Stimulated activated CD4-positive, alpha-beta T cell treated with anti-CD3 and anti-CD28 coated beads, Interleukin-4, amount 100 ng/mL, for 24 hours (primary cell): ENCODE measurements at regions not wholly inside any gene's neighbourhood (a gene's known extent, or its start where the extent isn't known, plus 50 kb on each side); places are given as distances from the start of the nearest gene placed in this dataset.

Experiments
- DNase-seq: peaks from one replicate; pipeline ENCODE4 v3.0.0-alpha.2; 2020

DNA sequence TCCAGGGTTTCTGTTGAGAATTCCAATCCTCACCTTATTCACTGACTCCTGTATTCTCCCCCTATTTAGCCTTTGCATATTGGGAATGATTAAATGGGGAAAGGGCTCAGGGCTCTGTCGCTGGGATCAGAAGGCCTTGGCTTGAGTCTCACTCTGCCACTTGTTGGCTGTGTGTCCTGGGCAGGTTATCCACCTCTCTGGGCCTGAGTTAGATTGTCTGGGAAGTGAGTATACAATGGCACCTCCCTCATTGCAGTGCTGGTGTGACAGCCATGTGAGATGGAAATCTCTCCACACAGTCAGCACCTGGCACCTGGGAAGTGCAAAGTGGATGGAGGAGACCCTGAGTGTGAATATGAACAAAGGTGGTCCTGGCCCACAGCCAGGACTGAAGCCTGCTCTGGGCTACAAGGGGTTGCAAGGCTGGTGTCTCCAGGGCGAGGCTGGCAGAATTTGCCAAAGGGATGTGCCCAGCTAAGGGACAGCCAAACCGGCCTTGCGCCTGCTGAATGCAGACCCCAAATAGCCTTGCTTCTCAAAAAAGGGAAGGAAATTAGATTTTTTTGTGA is 200.0 kb upstream of the PMEPA1 start:
- DNase-seq, result no peak

DNA sequence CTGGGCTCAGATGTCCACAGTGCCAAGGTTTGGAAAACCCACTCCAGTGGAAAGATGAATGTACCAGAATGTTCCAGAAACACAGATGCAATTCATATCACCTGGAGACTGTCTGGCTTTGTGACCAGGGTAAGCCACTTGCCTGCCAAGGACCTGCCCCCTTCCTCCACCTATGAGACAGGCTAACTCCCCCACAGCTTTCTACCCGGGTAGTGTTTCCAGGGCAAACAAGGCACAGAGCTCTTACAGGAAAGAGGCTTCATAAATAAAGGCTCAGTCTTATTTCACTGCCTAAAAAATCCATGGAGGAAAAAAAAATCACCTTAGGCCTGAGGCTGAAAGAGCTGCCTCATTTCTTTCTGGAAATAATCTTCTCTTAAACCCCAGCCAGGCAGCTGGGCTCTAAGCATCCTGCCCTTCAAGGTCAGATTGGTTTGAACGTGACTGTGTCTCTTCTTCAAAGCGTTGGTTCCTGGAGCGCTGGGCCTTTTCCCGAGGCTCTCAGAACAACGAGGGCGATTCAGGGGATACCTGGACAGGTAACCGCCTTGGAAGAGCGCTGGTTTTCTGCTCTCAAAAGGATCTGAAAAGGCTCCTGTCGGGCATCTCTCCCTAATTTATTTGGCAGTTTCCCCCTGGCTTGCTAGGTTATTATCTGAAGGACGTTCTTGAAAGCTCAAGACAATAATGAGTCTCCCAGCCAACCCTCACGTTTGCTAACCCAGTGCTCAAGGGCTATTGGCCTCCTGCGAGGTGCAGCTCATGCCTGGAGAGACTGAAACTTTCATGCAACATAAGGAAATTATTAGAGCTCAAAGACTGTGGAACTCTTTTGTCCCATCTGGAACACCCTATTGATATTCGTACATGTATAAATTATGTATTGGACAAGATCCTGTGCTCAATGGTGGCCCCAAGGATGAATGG is 199.2 kb upstream of the PMEPA1 start:
- no peak for DNase-seq

DNA sequence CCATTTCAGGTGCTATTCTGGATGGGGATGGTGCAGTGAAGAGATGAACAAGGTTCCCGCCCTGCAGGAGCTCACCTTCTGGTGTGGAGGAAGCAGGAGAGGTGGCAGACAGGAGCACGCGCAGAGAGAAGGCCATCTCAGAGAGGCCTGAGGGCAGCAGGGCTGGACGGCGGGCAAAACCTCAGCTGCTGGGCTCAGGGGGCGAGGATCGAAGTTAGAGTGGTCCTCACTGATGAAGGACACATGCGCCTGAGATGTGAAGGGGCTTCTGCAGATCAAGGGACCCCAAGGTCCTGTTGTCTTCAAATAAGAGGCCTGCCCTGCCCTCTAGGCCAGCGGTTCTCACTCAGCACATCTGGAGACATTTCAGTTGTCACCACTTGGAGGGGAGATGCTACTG is 198.4 kb upstream of the PMEPA1 start:
- no peak for DNase-seq

DNA sequence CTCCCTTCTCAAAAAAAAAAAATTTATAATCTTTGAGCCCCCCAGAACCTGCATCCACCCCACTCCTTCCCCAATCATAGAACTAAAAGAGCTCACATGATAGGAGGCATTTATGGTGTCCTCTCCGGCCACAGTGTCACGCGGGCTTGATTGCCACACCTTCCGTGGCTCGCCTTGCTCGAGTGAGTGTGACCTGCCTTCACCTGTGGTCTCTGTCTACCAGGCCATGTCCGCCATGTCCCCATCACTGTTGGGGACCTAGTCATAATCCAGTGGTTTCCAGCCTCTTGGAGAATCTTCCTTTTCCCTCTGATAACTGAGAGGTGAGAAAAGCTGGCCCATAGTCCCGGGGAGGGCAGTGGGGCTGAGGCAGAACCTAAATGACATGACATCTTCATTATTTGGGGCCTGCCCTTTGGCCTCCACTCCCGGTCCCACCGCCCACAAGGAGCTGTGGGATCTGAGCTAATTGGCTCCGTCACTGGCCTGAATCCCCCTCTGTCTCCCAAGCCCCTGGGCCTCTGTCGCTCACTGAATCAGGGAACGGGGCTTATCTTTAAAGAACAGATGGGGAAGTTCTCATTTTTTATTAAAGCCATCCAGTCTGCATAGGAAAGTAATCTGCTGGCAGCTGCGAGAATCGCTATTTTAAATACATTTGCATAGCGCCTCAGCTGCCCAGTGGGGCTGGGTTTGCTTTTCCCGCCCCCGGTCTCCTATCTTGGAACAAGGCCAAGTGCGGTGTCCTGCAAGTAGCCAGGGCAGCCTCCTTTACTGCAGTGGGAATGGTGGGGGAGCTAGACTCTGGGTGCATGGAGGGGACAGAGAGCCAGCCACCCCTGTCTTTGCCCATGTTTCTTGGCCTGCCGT is 197.6 kb upstream of the PMEPA1 start:
- DNase-seq, result no peak

DNA sequence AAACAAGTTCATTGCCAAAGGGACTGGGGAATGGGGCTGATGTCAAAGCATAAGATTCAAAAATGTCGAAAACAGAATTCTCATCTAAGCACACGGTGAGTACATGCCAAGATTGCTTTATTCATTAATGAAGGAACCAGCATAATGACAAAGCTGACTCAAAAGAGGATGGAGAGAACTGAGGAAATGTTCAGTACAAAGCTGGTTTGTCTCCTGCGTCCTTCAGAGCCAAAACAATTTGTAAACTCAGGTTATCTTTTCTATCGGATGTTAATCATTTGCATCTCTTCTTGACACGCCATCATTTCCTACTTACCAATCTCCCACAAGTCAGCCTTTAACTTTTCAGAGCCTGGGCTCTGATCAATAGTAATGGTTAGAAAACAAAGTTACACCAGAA is 195.6 kb upstream of the PMEPA1 start:
- DNase-seq, result no peak

DNA sequence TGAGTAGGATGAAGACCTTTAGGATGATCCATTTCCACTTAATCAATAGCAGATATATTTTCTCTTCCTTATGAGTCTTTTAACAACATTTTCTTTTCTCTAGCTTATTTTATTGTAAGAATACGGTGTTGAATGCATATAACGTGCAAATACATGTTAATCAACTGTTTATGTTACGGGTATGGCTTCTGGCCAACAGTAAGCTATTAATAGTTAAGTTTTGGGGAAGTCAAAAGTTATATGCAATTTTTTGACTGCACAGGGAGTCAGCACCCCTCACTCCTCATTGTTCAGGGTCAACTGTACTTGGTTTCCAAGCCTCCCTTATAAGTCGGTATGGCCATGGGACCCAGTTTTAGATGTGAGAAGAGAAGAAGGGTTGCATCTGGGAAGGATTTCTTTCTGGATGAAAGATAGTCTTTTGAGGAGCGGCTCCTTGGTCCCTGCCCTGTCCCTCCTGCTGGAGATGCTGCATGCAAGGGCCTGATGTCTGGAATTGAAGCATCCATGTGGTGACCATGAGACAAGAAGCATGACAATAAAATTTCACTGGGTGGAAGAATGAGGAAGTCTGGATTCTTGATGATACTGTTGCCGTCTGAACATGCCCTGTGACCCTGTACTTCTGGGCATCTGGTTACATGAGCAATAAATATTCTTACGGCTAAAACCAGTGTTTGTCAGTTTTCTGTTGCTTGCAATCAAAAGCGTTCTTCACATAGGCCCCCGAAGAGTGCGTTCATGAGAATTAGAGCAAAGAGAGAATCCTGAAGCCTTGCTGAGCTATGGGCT is 194.7 kb upstream of the PMEPA1 start:
- DNase-seq, result no peak

DNA sequence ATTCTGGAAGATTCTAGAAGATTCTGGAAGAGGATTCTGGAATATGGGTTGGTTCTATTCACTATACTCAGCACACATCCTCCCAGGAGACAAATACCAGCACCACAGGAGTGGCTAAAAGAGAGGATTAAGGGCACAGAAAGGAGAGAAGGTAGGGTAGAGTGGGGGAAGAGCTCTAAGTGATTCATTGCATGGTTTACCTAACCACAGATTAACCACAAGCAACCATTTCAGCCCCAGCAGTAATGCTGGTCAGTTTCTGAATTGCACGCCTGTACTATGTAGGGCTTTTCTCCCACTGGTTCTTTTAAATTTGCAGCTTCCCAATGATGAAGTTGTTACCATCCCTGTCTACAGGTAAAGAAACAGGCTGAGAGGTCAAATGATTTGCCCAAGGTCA is 192.7 kb upstream of the PMEPA1 start:
- no peak for DNase-seq

DNA sequence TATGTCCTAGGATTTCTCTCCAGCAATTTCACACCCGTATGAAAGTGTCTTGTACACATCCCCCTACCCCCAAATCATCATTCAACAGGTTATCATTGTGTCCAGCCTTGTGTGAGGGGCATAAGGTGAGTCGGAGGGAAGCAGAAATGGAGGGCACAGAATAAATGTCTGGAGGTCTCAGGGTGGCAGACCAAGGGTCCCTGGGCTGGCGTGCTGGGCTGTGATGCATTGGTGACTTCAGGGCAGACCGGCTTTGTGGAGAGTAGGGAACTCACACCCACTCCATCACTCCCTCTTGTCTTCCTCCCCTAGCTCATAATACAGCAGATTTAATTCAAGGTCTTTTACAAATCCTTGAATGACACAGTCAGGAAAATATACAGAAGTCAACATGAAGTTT is 191.7 kb upstream of the PMEPA1 start:
- no peak for DNase-seq

DNA sequence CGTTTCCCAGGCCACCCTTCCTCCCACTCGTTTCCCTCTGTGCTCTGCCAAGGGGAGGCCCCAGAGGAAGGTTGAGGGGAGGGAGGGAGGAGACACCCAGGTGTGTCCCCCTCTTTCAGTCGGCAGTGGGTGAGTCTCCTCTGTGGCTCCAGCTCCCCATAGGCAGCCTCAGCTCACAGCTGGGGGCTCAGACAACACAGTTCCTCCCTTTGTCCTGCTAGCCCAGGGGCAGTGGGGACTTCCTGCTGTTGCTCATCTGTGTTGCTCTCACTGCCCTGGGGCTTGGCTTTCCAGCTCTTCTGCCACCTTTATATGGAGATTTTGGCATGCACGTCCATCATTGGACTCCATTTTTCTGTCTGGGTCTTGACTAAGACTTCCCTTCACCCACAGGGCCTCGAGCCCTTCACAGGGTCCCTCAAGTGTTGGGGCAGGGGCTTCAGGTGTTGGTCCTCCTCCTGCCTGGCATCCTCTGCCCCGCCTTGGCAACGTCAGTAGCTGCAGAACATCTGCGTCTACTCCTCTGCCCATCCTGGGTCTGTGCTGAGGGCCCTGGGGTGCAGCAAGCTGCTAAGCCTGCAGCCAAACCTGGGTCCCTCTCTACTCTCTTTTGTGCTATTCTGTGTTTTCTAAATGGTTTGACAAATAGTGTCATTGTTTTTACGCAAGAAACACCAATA is 190.6 kb upstream of the PMEPA1 start:
- no peak for DNase-seq

DNA sequence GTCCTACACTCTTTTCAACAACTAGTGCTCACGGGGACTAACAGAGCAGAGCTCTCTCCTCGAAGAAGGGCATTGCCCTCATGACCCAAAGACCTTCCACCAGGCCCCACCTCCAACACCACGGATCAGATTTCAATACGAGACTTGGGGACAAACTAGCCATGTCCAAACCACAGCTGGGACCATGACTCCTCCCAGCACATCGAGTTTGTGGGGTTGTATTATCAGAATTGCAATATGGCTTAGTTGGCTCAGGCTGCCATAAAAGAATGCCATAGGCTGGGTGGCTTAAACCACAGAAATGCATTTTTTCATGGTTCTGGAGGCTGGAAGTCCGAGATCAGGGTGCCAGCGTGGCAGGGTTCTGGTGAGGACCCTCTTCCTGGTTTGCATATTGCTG is 189.7 kb upstream of the PMEPA1 start:
- no peak for DNase-seq

DNA sequence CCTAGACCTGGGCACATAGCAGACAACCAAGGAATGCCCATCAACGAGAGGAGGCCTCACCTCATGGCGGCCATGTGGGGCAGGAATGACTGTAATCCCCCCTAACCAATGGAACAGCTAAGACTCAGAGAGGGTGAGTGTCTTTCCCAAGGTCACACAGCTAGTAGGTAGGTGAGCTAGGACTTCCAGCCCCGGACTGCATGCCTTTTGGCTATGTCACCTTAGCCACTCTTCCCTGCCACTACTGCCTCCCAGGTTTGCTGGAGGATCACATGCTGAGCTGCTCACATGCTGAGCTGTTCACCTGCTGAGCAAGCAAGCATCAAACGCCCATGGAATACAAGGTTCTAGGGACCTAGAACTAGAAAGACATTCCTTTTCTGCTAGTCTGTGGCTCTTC is 188.5 kb upstream of the PMEPA1 start:
- no peak for DNase-seq

DNA sequence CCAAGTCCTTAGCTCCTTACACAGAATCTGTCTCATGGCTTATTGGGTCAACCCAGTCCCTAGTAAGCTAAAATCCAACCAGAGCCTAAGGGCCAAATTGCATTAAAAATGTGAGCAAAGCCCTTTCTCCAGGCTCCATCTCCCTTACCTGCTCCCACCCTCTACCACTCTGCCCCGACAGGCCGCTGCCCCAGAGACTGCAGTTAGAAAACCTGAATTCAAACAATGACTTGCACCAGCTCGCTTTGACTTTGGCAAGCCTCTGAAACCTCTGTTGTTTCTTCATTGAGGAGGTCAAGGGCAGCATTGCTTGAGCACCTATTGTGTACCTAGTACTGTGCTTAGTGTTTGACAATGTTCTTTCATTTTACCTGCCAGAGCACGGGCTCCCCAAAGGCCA is 188.1 kb upstream of the PMEPA1 start:
- DNase-seq, result no peak

DNA sequence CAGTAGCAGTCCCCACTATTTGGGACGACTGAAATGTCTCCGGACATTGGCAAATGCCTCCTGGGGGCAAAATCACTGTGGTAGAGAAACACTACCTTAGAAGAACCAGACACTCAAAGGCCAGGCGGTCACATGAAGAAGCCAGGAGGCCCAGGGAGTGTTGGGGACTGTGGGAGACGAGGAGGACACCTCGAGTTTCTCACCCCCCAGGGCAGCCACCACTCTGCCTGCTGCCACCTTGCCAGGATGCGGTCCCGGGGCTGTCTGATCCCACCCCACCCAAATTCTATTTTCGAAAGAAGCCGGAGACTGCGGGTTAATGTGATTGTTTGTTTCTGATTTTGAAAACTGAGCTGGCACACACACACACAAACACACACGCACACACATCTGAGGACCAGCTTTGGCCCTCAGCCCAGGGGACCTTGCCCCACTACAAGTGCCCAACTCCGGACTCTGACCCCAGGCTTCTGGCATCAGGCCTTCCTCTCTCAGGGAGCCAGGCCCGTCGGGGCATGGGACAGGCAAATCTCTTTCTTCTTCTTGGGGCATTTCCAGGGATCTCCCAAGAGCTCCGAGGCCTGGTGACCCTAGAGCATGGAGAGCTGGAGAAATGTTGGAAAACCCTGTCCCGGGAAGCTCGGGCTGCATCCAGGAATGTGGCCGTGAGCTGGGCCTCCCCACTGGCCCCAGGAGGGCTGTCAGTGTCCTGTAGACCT is 187.5 kb upstream of the PMEPA1 start:
- no peak for DNase-seq

DNA sequence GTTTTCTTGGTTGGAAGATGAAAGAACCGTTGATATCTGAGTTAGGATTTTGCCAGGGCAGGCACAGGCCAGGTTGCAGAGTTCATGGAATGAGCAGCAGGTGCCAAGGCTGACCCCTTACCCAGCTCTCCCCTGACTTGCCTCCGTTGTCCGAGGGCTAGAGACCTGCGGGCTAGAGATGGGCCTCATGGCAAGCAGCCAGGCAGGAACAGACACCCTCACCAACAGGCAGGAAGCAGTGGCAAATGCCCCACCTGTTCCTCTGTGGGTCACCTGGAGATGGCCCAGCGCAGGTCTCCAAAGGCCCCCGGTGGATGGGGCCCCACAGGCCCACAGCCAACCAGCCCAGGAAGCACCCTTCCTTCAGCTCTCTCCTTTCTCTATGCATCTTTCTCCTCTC is 186.7 kb upstream of the PMEPA1 start:
- DNase-seq, result no peak

DNA sequence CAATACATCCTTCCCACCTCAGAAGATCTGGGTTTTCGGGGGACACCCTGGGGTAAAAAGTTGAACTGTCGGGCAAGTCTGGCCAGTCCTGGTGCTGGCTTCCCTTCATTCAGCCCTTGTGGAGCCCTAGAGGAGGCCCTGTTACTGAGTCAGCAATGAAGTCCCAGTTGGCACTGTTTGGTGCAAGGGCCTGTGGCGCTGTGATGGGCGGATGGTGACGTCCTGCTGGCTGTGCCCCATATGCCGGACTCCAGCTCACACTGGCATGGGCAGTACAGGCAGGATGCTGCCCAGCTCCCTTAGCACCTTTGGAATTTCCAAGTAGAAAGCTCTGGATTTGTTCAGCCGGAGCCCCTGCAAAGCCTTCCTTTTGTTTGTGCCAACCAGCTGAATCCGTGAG is 186.2 kb upstream of the PMEPA1 start:
- DNase-seq, result no peak

DNA sequence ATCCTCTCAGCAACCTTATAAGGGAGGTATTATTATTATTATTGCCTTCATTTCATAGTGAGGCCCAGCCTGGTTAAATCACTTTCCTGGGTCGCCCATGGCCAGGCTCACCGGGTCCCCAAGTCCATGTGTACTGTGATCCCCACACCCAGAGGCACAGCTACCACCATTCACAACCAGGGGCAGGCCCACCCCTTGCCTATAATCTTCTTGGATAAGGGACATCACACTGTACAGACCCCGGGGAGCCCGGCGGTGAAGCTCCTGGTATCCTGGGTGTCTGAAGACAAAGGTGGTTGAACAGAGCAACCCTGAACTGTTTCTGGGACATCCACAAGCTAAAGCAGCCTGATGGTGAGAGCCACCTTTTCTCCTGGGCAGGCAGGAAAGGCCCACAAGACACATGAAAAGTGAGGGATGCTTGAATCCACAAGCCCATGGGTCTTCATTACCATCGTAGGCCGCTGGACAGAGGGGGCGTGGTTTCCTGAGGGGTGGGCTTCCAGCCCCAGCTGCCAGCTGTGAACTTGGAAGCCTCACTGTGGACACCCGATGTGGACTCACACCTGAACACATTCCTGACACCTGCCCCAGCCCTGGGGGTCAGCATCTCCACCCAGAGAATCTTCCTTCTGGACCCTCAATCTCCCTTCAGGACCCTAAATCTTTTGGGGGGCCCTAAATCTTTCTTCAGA is 185.5 kb upstream of the PMEPA1 start:
- no peak for DNase-seq

DNA sequence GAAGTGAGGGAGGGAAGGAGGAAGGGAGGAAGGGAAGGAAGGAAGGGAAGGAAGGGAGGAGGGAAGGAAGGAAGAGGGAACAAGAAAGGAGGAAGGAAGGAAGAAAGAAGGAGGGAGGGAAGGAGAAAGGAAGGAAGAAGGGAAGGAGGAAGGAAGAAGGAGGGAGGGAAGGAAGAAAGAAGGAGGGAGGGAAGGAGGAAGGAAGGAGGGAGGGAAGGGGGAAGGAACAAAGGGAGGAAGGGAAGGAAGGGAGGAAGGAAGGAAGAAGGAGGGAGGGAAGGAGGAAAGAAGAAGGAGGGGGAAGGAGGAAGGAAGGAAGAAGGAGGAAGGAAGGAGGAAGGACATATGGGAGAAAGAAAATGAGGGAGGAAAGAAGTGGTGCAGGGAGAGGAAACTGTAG is 184.7 kb upstream of the PMEPA1 start:
- no peak for DNase-seq

DNA sequence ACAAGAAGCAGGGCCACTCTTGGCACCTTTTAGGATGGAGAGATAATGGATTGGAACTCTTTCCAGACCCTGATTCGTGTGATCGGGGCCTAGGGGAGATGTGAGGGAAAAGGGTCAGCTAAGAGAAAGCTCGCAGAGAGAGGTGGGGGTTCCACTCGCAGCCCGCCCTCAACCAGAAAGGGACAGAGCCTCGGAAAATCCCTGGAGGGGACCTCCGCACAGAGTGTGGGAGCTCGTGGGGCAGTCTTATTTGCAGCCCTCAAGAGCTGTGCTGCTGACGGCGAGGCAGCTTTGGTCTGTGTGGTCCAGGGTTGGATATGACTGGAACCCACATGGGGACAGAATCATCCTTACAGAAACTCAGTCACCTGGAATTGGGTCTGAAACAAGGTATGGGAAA is 184.3 kb upstream of the PMEPA1 start:
- no peak for DNase-seq

DNA sequence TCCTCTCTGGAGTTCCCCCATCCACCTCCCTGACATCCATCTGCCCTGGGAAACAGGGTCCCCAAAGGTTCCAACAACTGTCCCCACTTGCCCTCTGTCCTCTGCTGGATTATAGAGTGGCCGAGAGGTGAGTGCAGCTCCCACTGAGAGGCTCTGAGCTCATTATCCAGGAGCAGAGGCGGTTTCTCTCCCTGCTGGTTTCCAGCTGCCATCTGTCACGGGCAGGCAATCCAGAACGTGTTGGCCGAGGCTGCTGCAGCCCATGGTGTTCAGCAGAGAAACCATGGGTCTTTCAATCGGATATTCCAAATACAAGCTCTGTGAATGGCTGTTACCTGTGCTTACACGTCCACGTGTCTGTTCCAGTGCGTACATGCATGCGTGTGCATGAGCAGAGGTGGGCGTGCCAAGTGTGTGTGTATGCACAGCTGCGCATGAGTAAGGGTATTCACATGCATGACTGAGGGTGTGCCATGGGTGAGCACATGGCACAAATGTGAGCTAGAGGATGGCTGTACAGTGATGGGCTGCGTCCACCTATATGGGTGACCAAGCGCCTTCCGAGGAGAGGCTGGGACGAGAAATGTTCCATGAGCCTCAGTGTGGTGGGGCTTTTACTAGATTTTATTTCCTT is 183.7 kb upstream of the PMEPA1 start:
- DNase-seq, result no peak

DNA sequence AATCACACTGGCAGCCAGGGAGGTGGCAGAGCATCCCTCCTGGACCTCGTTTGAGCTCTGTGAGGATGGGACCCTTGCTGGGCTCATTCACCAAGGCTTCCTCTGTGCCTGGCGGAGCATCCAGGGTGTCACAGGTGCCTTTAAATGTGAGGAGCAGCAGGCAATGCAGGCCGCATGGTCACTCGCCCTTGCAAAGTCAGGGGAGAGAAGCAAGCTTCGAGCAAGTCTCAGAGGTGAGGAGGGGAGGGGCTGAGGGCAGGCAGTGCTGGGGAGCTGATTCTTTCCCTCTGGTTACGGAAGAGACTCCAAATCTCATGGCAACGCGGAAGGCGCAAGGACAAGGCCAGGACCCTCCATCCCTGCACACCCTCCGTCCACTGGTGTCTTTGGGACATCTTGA is 182.7 kb upstream of the PMEPA1 start:
- no peak for DNase-seq

DNA sequence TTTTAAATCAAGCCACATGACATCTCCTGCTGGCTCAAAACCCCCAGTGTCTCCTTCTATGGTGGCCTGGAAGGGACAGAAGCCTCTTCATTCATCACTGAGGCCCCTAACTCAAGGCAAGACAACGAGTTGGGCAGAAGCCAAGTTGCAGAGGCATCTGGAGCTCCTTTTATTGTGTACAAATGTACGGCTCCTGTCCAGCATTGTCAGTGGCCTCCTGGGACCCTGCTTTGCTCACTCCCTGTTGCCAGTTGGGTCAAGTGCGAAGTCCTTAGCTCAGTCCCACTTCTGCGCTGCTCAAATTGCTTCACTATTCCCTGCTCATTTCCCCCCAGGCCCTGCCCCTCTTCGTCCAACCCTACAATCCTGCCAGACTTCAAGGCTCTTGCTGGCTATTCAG is 181.2 kb upstream of the PMEPA1 start:
- DNase-seq, result no peak
